NT2/D1 (cell line): ENCODE measurements at regions not wholly inside any gene's neighbourhood (a gene's known extent, or its start where the extent isn't known, plus 50 kb on each side); places are given as distances from the start of the nearest gene placed in this dataset.

Source experiments
- DNase-seq: peaks from one replicate; pipeline ENCODE4 v3.0.0-alpha.2; 2011; ENCODE audit warnings: low read depth, low spot score
- H3K27me3 ChIP-seq: 2 replicates; pipeline ENCODE4 v1.6.0; 2011; ENCODE audit warnings: mild to moderate bottlenecking; ENCODE audit not compliant: insufficient read length, insufficient read depth
- H3K36me3 ChIP-seq: 2 replicates; pipeline ENCODE4 v1.6.1; 2011; ENCODE audit warnings: mild to moderate bottlenecking, low read length, mixed read lengths; ENCODE audit not compliant: insufficient read depth, insufficient read length
- H3K4me1 ChIP-seq: 2 replicates; pipeline ENCODE4 v1.5.1; 2011; ENCODE audit not compliant: insufficient read depth, insufficient read length
- H3K4me3 ChIP-seq: 2 replicates; pipeline ENCODE4 v1.5.1; 2011; ENCODE audit warnings: low read depth; ENCODE audit not compliant: insufficient read length
- H3K9ac ChIP-seq: 2 replicates; pipeline ENCODE4 v1.6.0; 2011; ENCODE audit warnings: low read depth; ENCODE audit not compliant: insufficient read length
- H3K9me3 ChIP-seq: 2 replicates; pipeline ENCODE4 v1.5.1; 2011; ENCODE audit warnings: mild to moderate bottlenecking, low read length; ENCODE audit not compliant: insufficient read depth
- SUZ12 ChIP-seq: IDR thresholded peaks from 2 replicates; pipeline ENCODE4 v1.6.1; 2011; ENCODE audit not compliant: insufficient read length, insufficient read depth; ENCODE audit errors: extremely low read depth
- YY1 ChIP-seq: IDR thresholded peaks from 2 replicates; pipeline ENCODE4 v1.6.1; 2011; ENCODE audit not compliant: insufficient read length, insufficient read depth
- ZNF274 ChIP-seq: IDR thresholded peaks from 2 replicates; pipeline ENCODE4 v1.6.1; 2011; ENCODE audit warnings: mild to moderate bottlenecking, low read depth, low read length

- no peak for DNase-seq
- H3K36me3 ChIP-seq: no peaks in the 10 kb centered on the region
- TF ChIP-seq ZNF274 (no peak), SUZ12 (no peak), YY1 (no peak)
- H3K4me1 ChIP-seq: no peaks in the 10 kb centered on the region
- H3K27me3 ChIP-seq: no peaks in the 10 kb centered on the region
- H3K9ac ChIP-seq: no peak overlapping the region
- H3K9me3 ChIP-seq: no peaks in the 10 kb centered on the region
- no peak overlapping the region for H3K4me3 ChIP-seq
These were observed 417.5 kb upstream of the ADAMTSL1 start for GRCh38 chr9:18056269-18056992.

GRCh38 chr9:18056993-18057369 lies 417.0 kb upstream of the ADAMTSL1 start:
- H3K36me3 ChIP-seq: no peaks in the 10 kb centered on the region
- no peaks in the 10 kb centered on the region for H3K27me3 ChIP-seq
- H3K9me3 ChIP-seq: no peaks in the 10 kb centered on the region
- DNase-seq: no peak
- H3K4me1 ChIP-seq: no peaks in the 10 kb centered on the region
- no peak overlapping the region for H3K9ac ChIP-seq
- no peak for TF ChIP-seq YY1
- no peak overlapping the region for H3K4me3 ChIP-seq

GRCh38 chr9:18058564-18059442 lies 415.1 kb upstream of the ADAMTSL1 start:
- Histone ChIP-seq H3K9me3 (no peaks in the 10 kb centered on the region), H3K9ac (no peak overlapping the region), H3K36me3 (no peaks in the 10 kb centered on the region), H3K4me3 (no peak overlapping the region), H3K4me1 (no peaks in the 10 kb centered on the region), H3K27me3 (no peaks in the 10 kb centered on the region)
- DNase-seq: no peak
- no peak for TF ChIP-seq ZNF274
- no peak for TF ChIP-seq YY1
- no peak for TF ChIP-seq SUZ12

- no peak overlapping the region for H3K4me3 ChIP-seq
These were observed 414.5 kb upstream of the ADAMTSL1 start for GRCh38 chr9:18059447-18059846.

DNA sequence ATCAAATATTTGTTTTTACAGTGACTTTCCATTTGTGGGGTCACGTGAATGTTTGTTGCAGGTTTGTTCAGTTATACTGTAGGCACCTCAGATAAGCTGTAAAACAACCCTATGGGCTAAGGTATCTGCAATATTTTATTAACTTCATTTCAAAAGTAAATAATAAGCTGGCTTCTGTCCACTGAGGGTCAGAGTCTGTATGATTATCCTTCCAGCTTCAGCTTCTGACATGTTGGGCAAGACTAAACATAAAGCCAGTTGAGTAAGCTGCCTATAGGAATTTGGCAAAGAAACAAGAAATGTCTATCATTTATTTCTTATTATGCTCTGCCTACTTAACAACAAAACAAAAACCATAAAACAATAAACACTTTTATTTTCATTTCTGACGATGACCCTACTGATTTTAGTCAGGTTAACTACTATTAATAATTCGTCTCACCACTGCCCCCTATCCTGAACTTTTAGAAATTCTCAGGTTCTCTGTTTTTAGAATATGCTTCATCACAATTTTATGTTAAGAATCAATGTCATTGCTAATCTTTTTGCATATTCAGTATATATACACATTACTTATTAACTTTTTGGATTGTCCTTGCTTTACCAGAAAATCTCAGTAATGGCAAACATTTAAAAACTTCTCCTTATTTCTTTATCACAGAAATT lies 413.6 kb upstream of the ADAMTSL1 start:
- H3K4me1 ChIP-seq: no peaks in the 10 kb centered on the region
- DNase-seq: no peak
- no peak overlapping the region for H3K4me3 ChIP-seq
- no peak for TF ChIP-seq SUZ12
- TF ChIP-seq YY1: no peak
- TF ChIP-seq ZNF274: no peak
- H3K27me3 ChIP-seq: no peaks in the 10 kb centered on the region
- H3K9me3 ChIP-seq: no peaks in the 10 kb centered on the region
- no peaks in the 10 kb centered on the region for H3K36me3 ChIP-seq
- no peak overlapping the region for H3K9ac ChIP-seq

More at GRCh38 chr9:18059447-18059846, 414.5 kb upstream of the ADAMTSL1 start:
- no peak for DNase-seq
- Histone ChIP-seq H3K9me3 (no peaks in the 10 kb centered on the region), H3K36me3 (no peaks in the 10 kb centered on the region), H3K27me3 (no peaks in the 10 kb centered on the region), H3K9ac (no peak overlapping the region), H3K4me1 (no peaks in the 10 kb centered on the region)
- no peak for TF ChIP-seq SUZ12
- no peak for TF ChIP-seq YY1
- TF ChIP-seq ZNF274: no peak

- Histone ChIP-seq H3K9ac (no peak overlapping the region), H3K4me1 (no peaks in the 10 kb centered on the region), H3K27me3 (no peaks in the 10 kb centered on the region), H3K36me3 (no peaks in the 10 kb centered on the region), H3K4me3 (no peak overlapping the region), H3K9me3 (no peaks in the 10 kb centered on the region)
- TF ChIP-seq ZNF274 (no peak), SUZ12 (no peak), YY1 (no peak)
- DNase-seq: no peak
These were observed 412.6 kb upstream of the ADAMTSL1 start for GRCh38 chr9:18061332-18061731.

- TF ChIP-seq YY1: no peak
- no peak for TF ChIP-seq SUZ12
- no peak for TF ChIP-seq ZNF274
- no peak overlapping the region for H3K4me3 ChIP-seq
- no peak for DNase-seq
- no peak overlapping the region for H3K9ac ChIP-seq
- no peaks in the 10 kb centered on the region for H3K9me3 ChIP-seq
- no peaks in the 10 kb centered on the region for H3K4me1 ChIP-seq
- no peaks in the 10 kb centered on the region for H3K27me3 ChIP-seq
- no peaks in the 10 kb centered on the region for H3K36me3 ChIP-seq
These were observed 412.1 kb upstream of the ADAMTSL1 start for GRCh38 chr9:18061856-18062255.
